DOHH2 (cell line): ENCODE measurements at regions not wholly inside any gene's neighbourhood (a gene's known extent, or its start where the extent isn't known, plus 50 kb on each side); places are given as distances from the start of the nearest gene placed in this dataset.

Source experiments
- EZH2phosphoT487 ChIP-seq: fragments of 200-600 bp; sonication (generic); IDR thresholded peaks from 2 replicates; pipeline ENCODE4 v1.6.1; 2017; ENCODE audit warnings: borderline replicate concordance, mild to moderate bottlenecking, antibody characterized with exemption, low read length, moderate library complexity, mixed read lengths
- TF ChIP-seq, protein P1 (sequence below): fragments of 200-600 bp; sonication (generic); IDR thresholded peaks from one replicate; pipeline ENCODE4 v1.5.1; 2014; ENCODE audit warnings: antibody characterized with exemption, mild to moderate bottlenecking, low read depth, low read length; ENCODE audit not compliant: poor library complexity, severe bottlenecking

DNA sequence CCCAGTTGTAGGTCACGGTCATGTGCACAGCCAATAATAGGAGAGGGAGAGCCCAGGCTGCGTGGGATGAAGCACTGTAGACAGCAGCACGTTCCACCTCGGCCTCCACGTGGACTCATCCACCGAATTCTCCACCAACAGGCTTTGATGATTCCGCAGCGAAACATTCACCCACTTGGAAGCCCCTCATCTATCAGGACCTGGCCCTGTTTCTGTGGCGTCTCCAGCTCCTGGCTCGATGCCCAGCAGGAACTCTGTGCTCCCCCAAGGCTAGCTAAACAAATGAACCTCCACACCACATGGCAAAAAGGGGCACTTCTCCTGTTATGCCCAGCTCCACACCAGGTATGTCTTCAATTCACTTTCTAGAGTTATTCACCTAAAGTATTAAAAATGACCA lies 237.9 kb upstream of the PDE10A start:
- TF ChIP-seq, protein P1, sequence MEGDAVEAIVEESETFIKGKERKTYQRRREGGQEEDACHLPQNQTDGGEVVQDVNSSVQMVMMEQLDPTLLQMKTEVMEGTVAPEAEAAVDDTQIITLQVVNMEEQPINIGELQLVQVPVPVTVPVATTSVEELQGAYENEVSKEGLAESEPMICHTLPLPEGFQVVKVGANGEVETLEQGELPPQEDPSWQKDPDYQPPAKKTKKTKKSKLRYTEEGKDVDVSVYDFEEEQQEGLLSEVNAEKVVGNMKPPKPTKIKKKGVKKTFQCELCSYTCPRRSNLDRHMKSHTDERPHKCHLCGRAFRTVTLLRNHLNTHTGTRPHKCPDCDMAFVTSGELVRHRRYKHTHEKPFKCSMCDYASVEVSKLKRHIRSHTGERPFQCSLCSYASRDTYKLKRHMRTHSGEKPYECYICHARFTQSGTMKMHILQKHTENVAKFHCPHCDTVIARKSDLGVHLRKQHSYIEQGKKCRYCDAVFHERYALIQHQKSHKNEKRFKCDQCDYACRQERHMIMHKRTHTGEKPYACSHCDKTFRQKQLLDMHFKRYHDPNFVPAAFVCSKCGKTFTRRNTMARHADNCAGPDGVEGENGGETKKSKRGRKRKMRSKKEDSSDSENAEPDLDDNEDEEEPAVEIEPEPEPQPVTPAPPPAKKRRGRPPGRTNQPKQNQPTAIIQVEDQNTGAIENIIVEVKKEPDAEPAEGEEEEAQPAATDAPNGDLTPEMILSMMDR = no peak
- TF ChIP-seq EZH2phosphoT487 = no peak
